ENCODE measurements at regions not wholly inside any gene's neighbourhood (a gene's known extent, or its start where the extent isn't known, plus 50 kb on each side); places are given as distances from the start of the nearest gene placed in this dataset.

- no peak for DNase-seq
Observed at GRCh38 chr4:177057186-177057585, 252.5 kb upstream of the NEIL3 start.

DNA sequence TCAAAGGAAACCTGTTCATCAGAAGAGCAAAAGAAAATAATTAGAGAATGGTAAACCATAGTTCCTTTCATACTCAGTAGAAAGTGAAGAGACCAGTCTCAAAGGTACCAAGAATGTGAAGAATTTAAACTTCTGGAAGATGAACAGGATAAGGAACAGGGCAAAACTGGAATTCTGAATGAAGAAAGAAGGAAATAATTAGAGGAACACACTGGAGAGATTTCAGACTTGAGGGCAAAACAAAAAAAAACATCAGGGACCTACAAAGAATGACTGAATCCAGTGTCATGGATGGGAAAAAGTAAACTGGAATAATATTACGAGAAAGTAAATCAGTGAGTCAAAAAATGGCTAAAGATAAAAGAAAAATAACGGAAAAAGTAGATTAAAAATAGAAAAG is 245.6 kb upstream of the NEIL3 start:
- DNase-seq, result no peak

DNA sequence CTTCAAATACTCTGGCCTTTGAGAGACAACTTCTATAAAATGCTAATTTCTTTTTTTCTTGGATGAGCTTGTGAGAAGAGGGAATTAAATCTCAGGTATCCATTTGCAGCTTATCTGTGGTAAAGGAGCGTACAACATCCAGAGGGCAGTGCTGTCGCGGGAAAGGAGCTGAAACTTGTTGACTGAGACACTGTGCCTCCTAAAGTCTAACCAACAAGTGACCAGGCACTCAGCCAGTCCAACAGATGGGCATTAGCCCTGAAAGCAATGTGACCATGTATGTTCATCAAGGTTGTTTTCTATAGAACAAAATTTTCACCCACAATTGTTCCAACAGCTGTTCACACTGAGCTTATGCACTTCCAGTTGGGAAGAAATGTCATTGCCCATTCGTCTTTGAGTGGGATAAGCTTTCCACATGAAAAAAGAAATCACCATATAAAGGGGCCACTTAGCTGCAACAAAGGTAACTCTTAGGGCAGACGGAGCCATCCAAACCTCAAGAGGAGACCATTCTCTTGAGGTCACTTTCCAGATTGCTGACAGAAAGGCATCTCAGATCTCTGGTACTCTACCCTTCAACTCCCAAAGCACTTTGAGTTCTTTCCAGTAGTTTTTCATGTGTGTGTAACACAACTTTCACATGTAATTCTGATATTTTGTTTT is 244.8 kb upstream of the NEIL3 start:
- DNase-seq, result no peak

GRCh38 chr4:177066746-177067145 is 242.9 kb upstream of the NEIL3 start:
- DNase-seq, result no peak

GRCh38 chr4:177070533-177071058 is 239.1 kb upstream of the NEIL3 start:
- DNase-seq, result no peak

DNA sequence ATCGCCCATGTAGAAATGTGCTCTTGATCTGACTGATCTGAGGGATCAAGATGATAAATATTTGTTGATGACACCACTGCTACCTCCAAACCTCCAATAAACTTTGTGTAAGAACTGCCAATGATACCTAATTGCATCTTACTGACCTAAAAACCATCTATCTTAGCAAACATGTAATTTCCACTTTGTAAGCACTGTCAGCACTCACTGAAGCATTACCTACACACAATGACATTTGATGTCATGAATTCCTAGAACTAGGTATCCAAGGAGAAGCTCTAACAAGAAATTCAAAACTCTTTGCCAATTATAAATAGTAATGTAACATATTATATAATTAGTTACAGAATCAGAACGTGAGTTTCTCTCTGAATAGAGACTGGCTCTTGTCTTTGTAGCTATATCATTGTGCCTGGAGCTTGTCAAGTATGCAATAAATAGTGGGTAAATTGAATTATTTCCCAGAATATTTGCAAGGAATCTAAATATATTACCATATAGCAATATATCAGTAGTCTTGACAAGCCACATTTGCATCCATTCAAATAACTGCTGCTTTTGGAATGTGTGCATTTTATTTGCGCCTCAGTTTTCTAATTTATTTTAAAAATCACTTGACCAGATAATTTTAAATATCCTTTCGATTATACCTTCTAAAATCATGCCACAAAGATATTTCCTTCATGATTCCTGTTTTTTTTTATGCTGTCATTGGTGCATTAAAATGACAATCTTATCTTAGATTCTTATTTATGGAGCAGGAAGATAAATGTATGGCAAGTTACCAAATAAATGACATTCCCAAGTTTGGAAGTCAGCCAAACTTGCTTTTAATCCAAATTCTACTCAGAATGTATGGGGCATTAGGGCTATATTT is 232.3 kb upstream of the NEIL3 start:
- DNase-seq, result no peak

DNA sequence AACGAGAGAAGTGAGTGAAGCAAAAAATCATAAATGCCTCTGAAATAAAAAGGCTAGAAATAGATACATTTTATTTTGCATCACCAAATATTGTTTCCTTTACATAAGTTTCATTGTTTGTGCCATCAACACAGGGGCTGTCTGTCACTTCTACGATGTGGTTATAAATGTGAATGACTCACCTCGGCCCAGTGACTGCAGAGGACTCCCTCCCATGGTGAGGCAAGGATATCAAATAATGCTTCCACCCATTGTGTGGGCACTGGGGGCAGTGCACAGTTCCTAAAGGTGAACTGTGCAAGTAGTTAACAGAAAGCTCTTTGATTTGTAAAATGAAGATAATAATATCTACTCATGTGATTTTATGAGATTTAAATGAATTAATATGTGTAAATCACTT is 230.3 kb upstream of the NEIL3 start:
- DNase-seq, result no peak

- no peak for DNase-seq
Observed at GRCh38 chr4:177080388-177080787, 229.3 kb upstream of the NEIL3 start.

DNA sequence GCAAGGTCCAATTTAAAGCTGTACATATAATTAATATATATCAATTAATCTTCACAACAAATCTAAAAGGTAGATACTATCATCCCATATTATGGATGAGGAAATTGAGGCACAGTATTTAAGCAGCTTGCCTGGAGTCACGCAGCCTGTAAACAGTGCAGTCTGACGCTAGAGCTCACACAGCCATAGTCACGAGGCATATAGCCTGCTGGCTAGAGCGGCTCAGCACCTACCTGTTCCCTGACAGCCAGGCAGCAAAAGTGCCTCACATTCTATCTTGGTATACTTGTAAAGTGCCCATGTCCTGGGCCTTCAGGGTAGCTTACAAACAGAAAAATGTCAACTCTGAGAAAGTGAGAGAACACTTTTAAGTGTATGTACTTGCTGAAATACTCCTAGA is 222.6 kb upstream of the NEIL3 start:
- DNase-seq, result no peak

GRCh38 chr4:177087499-177087898 is 222.2 kb upstream of the NEIL3 start:
- DNase-seq, result no peak

- no peak for DNase-seq
Observed at GRCh38 chr4:177091515-177091914, 218.2 kb upstream of the NEIL3 start.

DNA sequence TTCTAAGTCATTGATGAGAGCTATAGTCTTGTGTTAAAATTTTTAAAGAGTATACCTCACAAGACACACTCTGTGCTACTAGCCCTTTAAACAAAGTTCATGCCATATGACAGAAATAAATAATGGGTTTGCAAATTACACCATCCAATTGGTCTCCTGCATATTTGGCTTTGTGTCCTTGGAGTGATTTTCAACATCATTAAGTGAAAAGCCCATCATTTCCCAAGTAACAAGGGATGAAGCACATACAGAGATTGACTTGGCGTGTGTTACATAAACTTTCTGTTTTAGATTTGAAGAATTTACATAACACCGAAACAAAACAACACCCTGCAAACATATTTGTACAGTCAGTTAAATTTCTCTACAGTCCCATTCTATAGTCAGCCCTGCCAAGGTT is 216.9 kb upstream of the NEIL3 start:
- DNase-seq, result no peak

DNA sequence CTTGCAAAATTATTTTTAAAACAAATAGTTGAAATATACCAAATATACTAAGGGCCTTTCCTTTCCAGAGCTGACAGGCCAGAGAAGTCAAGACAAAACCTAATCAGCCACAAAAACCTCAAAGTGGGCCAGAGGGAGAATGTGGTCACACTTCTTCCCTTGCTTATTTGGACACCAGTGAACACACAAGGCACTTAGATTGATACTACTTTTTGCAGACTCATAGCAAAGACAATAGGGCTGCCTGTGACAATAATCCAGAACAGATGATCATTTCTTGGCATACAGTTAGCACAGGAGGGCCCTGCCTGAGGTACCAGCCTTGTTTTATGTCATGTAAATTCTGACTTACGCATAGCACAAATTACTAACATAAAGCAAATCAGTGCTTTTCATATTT is 215.7 kb upstream of the NEIL3 start:
- DNase-seq, result no peak

DNA sequence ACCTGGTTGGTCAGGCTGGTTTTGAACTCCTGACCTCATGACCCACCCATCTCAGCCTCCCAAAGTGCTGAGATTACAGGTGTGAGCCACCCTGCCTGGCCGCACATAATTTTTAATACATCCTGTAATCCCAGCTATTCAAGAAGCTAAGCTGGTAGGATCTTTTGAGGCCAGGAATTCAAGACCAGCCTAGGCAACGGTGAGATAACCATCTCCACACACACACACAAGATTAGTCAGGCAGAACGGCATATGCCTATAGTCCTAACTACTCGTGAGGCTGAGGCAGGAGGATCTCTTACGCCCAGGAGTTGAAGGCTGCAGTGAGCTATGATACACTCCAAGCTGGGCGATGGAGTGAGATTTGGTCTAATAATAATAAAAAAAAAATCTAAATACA is 212.4 kb upstream of the NEIL3 start:
- no peak for DNase-seq

- no peak for DNase-seq
Observed at GRCh38 chr4:177099211-177099610, 210.5 kb upstream of the NEIL3 start.

DNA sequence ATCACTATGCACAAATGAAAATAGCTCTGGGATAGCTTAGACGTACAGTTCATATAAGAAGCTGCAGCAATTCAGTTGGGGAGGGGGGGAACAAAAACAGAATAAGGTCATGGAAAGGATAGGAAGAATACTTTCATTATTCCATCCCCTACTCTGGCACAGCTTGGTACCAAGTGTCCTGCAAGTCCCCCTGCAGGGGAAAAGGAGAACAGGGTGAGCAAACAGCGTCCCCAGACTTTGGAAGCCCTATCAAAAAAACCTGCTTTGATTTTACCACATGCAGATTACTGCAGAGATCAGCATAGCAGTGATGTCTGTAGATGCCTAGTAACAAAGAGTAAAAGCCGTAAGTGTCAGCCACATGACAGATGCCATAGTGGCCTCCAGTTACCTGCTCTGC is 209.4 kb upstream of the NEIL3 start:
- DNase-seq, result no peak

- no peak for DNase-seq
Observed at GRCh38 chr4:177103619-177104018, 206.1 kb upstream of the NEIL3 start.

- DNase-seq, result no peak
Observed at GRCh38 chr4:177105536-177105935, 204.1 kb upstream of the NEIL3 start.

DNA sequence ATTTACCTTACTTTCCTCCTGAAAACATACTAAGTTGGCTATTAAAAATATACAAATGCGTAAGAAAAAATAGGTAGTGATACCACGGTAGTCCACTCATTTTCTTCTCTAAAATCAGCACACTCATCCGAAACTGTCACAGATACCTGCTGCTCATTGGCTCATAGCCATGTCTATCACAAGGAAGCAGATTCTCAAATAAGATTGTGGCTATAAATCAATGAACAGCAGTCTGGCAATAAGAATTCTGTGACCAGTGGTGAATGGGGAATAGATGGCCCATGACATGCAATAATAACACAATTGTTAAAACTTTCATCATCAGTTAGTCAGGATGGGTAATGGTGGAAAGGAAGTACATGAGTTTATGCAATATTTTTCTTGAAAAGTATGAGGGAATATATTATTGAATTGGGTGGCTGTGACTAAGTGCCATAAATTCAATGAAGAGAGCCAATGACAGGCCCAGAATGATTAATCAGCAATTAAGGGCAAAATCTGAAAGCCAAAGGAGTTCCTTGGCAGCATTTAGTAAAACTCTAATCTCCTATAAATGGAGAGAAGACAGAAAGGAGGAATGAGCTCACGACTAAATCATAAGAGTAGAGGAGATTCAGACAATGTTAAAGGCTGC is 202.3 kb upstream of the NEIL3 start:
- DNase-seq, result no peak

DNA sequence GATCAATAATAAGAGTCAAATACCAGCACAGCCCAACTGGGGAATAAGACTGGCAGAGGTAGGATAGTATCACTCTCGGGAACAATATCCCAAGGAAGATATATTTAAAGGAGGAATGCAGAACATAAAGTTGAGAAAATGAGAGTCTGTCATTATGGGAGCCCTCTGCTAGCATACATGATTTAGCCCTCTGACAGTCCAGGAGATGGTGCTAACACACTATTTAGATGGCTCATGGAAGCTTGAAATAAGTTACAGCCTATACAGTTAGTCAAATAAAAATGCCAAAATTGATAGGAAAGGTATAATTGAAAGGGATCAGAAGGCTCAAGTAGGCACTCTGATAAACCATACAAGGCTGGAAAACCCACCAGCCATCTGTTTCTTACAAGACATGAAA is 201.0 kb upstream of the NEIL3 start:
- DNase-seq, result no peak

DNA sequence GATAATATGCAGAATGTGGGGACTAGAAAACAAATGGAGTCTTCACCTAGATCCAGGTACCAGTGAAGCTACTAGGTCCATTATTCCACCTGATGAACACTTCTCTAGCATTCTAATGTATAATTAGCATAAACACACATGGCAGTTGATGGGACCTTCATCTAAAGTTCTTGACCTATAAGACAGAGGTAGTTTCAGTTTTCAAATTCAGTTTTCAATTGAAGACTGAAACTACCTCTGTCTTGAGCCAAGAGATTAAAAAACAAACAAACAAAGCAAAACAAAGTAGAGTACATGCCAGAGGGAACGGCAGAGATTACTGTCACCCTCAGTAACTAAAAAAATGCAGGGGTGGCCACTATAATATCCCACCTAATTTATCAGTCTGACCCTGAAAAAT is 199.9 kb upstream of the NEIL3 start:
- no peak for DNase-seq

DNA sequence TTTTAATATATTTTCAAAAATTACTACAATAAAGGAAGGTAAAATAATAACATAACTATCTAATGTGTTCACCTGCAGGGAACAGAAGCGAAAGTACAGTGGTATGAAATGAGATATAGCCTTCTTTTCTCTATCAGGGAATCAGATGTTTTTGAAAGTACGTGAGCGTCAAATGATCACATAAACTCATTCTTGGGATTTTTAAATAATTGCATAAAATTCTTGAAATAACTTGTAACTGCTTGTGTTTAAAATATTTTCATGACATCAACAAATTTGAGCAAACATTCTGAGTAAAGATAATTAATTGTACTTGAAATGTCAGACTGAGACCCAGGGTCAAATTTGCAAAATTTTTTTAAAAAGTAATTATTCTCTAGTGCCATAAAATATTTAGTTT is 193.5 kb upstream of the NEIL3 start:
- DNase-seq, result no peak

DNA sequence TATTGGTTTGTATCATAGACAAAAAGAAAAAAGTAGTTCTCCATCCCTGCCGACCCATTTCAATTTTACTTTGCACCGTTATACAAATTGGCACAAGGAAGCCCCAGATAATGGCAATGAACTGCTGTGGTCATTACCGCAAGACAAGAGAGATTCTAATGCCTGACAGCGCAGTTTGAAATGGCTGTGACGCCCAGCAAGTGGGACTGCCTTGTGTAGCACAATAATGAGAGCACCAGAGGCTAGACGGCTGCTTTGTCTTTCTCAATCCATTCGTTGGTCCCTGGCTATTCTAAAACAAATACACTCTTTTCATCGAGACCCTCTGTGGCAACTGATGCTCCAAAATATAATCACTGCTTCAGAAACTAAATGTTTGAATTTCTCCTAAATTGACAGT is 192.4 kb upstream of the NEIL3 start:
- DNase-seq, result no peak

- no peak for DNase-seq
Observed at GRCh38 chr4:177118596-177118995, 191.1 kb upstream of the NEIL3 start.
